Pancreas (tissue), 10 donors: ENCODE measurements at regions not wholly inside any gene's neighbourhood (a gene's known extent, or its start where the extent isn't known, plus 50 kb on each side); places are given as distances from the start of the nearest gene placed in this dataset.

Experiments used
- ATAC-seq, 4 donors: fragments of 200-7000 bp; cut with Tn5 transposase; one replicate each; pipeline versions ENCODE4 v1.8.0 to v1.9.1; 2020; ENCODE audit warnings: mild to moderate bottlenecking in 4 of 4, moderate library complexity in 4 of 4
- DNase-seq, 6 donors: peaks; one replicate each; pipeline ENCODE4 v3.0.0-alpha.2; 2020
- FAIRE-seq: peaks from 2 replicates; lab custom pipeline; 2012; peaks lifted over from hg19 to GRCh38; lab: Jason Lieb, UNC
- H3K27ac ChIP-seq, 4 donors: fragments of 200-600 bp; sonication (generic); 1 replicate in 3 of 4; 2 replicates in 1 of 4; pipeline versions ENCODE4 v1.5.0 to v1.8.0; 2020
- H3K27me3 ChIP-seq, 4 donors: fragments of 200-600 bp; one replicate each; pipeline ENCODE4 v1.8.0; 2021
- H3K36me3 ChIP-seq, 3 donors: fragments of 200-600 bp; sonication (generic) in 1 of 3; one replicate each; pipeline versions ENCODE4 v1.5.0 to v1.8.0; 2020 to 2021
- H3K4me1 ChIP-seq, 3 donors: fragments of 200-600 bp; one replicate each; pipeline ENCODE4 v1.8.0; 2021
- H3K4me3 ChIP-seq, 4 donors: fragments of 200-600 bp; sonication (generic) in 2 of 4; one replicate each; pipeline versions ENCODE4 v1.5.0 to v1.8.0; 2020 to 2021
- H3K9me3 ChIP-seq, 4 donors: fragments of 200-600 bp; one replicate each; pipeline ENCODE4 v1.8.0; 2021
- CTCF ChIP-seq, 4 donors: fragments of 200-600 bp; sonication (generic) in 3 of 4; IDR thresholded peaks; one replicate each; pipeline versions ENCODE4 v1.5.0 to v1.8.0; 2021; ENCODE audit warnings: antibody characterized with exemption in 4 of 4
- whole genome bisulfite sequencing, 2 donors: extraction: QIAGEN DNeasy Blood & Tissue Kit; methylation state at CpG; one replicate each; pipeline ENCODE4 v1.1.7; 2013; 5-methylcytosine and 5-hydroxymethylcytosine counted together
- intact Hi-C, 3 donors: fragments of 100-400 bp; cut with DNase I; formaldehyde crosslinking; loops; one replicate each; pipeline versions ENCODE4 v1.11.1 to v1.14.2; 2022
- donor health status: healthy with polysubstance abuse.
- donor health status: DM: no; HTN: no; CAD: no; lungs with moderate emphysema.
- donor health status: DM: no; HTN: no; CAD: no.
- donor health status: control.
- donor health status: control.
- donor health status: Bipolar disorder and iron deficiency.
- donor health status: DM: yes; HTN: yes; CAD: no.
- donor health status: DM: no; HTN: no; CAD: no.
- donor health status: DM: no; HTN: no; CAD: no.
- donor health status: DM: yes; HTN: yes; CAD: no.

- Histone ChIP-seq H3K27me3 (no peaks in the 10 kb centered on the region), H3K9me3 (no peaks in the 10 kb centered on the region), H3K4me3 (no peak overlapping the region), H3K36me3 (no peaks in the 10 kb centered on the region), H3K4me1 (no peaks in the 10 kb centered on the region), H3K27ac (no peak overlapping the region)
- no peak for TF ChIP-seq CTCF (IDR thresholded peaks at IDR 0.05)
- intact Hi-C loops: no loop called here
- FAIRE-seq (no peak), DNase-seq (no peak), ATAC-seq (no peak)
- 91 to 94% methylated on average over 8 of the region's 8 CpGs for WGBS, 2 donors
These were observed 156.1 kb downstream of the SALL1 start for GRCh38 chr16:50994995-50995394.

- H3K27ac ChIP-seq: no peak overlapping the region
- H3K4me1 ChIP-seq: no peaks in the 10 kb centered on the region
- no peaks in the 10 kb centered on the region for H3K9me3 ChIP-seq
- ATAC-seq (no peak), DNase-seq (no peak), FAIRE-seq (no peak)
- no peak for TF ChIP-seq CTCF (IDR thresholded peaks at IDR 0.05)
- WGBS, 2 donors: 90% methylated on average over 18 of the region's 18 CpGs
- H3K4me3 ChIP-seq: no peak overlapping the region
- H3K27me3 ChIP-seq: no peaks in the 10 kb centered on the region
- no peaks in the 10 kb centered on the region for H3K36me3 ChIP-seq
- intact Hi-C loops: no loop called here
These were observed 158.6 kb downstream of the SALL1 start for GRCh38 chr16:50992350-50993032.

GRCh38 chr16:50991436-50991835 is 159.6 kb downstream of the SALL1 start:
- no peak for DNase-seq
- no peaks in the 10 kb centered on the region for H3K9me3 ChIP-seq
- no peak for ATAC-seq
- no peaks in the 10 kb centered on the region for H3K36me3 ChIP-seq
- FAIRE-seq: no peak
- no peaks in the 10 kb centered on the region for H3K4me1 ChIP-seq
- WGBS, 2 donors: 86 to 98% methylated on average over 13 of the region's 13 CpGs
- intact Hi-C loops: no loop called here
- TF ChIP-seq CTCF (IDR thresholded peaks at IDR 0.05): no peak
- H3K27me3 ChIP-seq: no peaks in the 10 kb centered on the region
- no peak overlapping the region for H3K4me3 ChIP-seq
- H3K27ac ChIP-seq: no peak overlapping the region

- intact Hi-C loops: no loop called here
- H3K4me1 ChIP-seq: no peaks in the 10 kb centered on the region
- no peak for DNase-seq
- TF ChIP-seq CTCF (IDR thresholded peaks at IDR 0.05): no peak
- 95 to 97% methylated on average over 14 of the region's 14 CpGs for WGBS, 2 donors
- no peaks in the 10 kb centered on the region for H3K27me3 ChIP-seq
- H3K4me3 ChIP-seq: no peak overlapping the region
- H3K27ac ChIP-seq: no peak overlapping the region
- FAIRE-seq: no peak
- no peaks in the 10 kb centered on the region for H3K36me3 ChIP-seq
- no peaks in the 10 kb centered on the region for H3K9me3 ChIP-seq
- no peak for ATAC-seq
These were observed 160.1 kb downstream of the SALL1 start for GRCh38 chr16:50991006-50991405.

GRCh38 chr16:50989047-50989446 is 162.0 kb downstream of the SALL1 start:
- ATAC-seq (no peak), FAIRE-seq (no peak), DNase-seq (no peak)
- no peak for TF ChIP-seq CTCF (IDR thresholded peaks at IDR 0.05)
- Histone ChIP-seq H3K27ac (no peak overlapping the region), H3K4me1 (no peaks in the 10 kb centered on the region), H3K4me3 (no peak overlapping the region), H3K9me3 (no peaks in the 10 kb centered on the region), H3K27me3 (no peaks in the 10 kb centered on the region), H3K36me3 (no peaks in the 10 kb centered on the region)
- intact Hi-C loops: no loop called here
- 70 to 82% methylated on average over 1 of the region's 1 CpG for WGBS, 2 donors
